Erythroblast (primary cell): ENCODE measurements at regions not wholly inside any gene's neighbourhood (a gene's known extent, or its start where the extent isn't known, plus 50 kb on each side); places are given as distances from the start of the nearest gene placed in this dataset.

Experiments used
- GATA1 ChIP-seq: IDR thresholded peaks from 2 replicates; pipeline ENCODE4 v1.6.1; 2011; ENCODE audit warnings: low read depth, mild to moderate bottlenecking, control low read depth, low read length, moderate library complexity
- POLR2A ChIP-seq: IDR thresholded peaks from 2 replicates; pipeline ENCODE4 v1.6.1; 2011; ENCODE audit warnings: mild to moderate bottlenecking, low read length

DNA sequence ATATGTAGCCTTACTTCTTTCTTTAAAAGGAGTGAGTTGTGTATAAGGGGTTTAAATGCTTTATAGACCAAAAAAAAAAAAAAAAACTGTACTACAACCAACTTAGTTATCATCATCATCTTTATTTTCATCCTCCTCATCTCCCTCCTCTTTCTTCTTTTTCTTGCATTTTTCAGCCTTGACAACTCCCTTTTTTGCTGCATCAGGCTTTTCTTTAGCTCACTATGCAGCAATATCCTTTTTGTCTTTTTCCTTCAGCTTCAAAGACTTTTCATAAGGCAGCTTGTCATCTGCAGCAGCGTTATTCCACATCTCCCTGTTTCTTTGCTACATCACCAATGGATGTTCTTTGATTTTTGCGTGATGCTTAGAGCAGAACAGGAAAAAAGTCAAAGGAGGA lies 526.0 kb downstream of the ZNF608 start:
- TF ChIP-seq POLR2A, result no peak
- TF ChIP-seq GATA1, result no peak
